ENCODE measurements at regions not wholly inside any gene's neighbourhood (a gene's known extent, or its start where the extent isn't known, plus 50 kb on each side); places are given as distances from the start of the nearest gene placed in this dataset.

- H3K4me1 ChIP-seq (ENCODE audit: control insufficient read depth, insufficient read depth, low read length), result no peaks in the 10 kb centered on the region
- DNase-seq (ENCODE audit: low read depth, low spot score), result no peak
- intact Hi-C loops (cut with micrococcal nuclease; ENCODE audit: unreplicated experiment) (no loop called here), in situ Hi-C loops (cut with MboI) (no loop called here)
- H3K4me3 ChIP-seq, result no peak overlapping the region
- CTCF ChIA-PET, result no interaction called here
- no peak overlapping the region for H3K4me2 ChIP-seq (ENCODE audit: control insufficient read depth, insufficient read depth)
- no peak overlapping the region for H2AFZ ChIP-seq (ENCODE audit: control insufficient read depth, low read depth, low read length)
- no peaks in the 10 kb centered on the region for H3K36me3 ChIP-seq (ENCODE audit: control insufficient read depth in 2 of 2, insufficient read depth in 2 of 2, low read length in 1 of 2)
- 12% methylated on average over 3 of the region's 3 CpGs for WGBS (ENCODE audit: insufficient coverage, insufficient replicate concordance, low lambda C conversion rate, missing lambda C conversion rate)
- BruUV-seq (replicated peaks), result no TSS peak
- no peaks in the 10 kb centered on the region for H4K20me1 ChIP-seq (ENCODE audit: control insufficient read depth, insufficient read depth)
- FAIRE-seq, result no peak
- no peak overlapping the region for H3K27ac ChIP-seq (ENCODE audit: control insufficient read depth, insufficient read depth)
- no peaks in the 10 kb centered on the region for H3K9me3 ChIP-seq (replicated peaks; ENCODE audit: control insufficient read depth, insufficient read depth, low read length)
- RAD21 ChIA-PET (ENCODE audit: unreplicated experiment), result no interaction called here
- no peak overlapping the region for H3K9ac ChIP-seq (ENCODE audit: control insufficient read depth, insufficient read depth, low read length)
- SMC1A ChIA-PET (ENCODE audit: uncharacterized antibody, unreplicated experiment), result interaction anchor here (1.2 to 1.3 kb wide), 2 partner anchors 10 to 89 kb away, joined by 3 read pairs; no protein-coding TSS in a partner anchor
- no peaks in the 10 kb centered on the region for H3K27me3 ChIP-seq (replicated peaks in 1 of 2; ENCODE audit: control insufficient read depth in 2 of 2, insufficient read depth in 2 of 2, low read length in 1 of 2)
- ATAC-seq, result no peak
- POLR2A ChIA-PET, result no interaction called here
- H3K79me2 ChIP-seq (ENCODE audit: control insufficient read depth, insufficient read depth, low read length), result no peaks in the 10 kb centered on the region
- no peak for TF ChIP-seq HDGF (IDR thresholded peaks at IDR 0.05)
- TF ChIP-seq CHD4 (IDR thresholded peaks at IDR 0.05), result no peak
- no peak for TF ChIP-seq ZNF592 (IDR thresholded peaks at IDR 0.05)
- TF ChIP-seq MYC (IDR thresholded peaks at IDR 0.05; ENCODE audit: insufficient read depth, insufficient read length, insufficient replicate concordance, low read length, severe bottlenecking), result no peak
- TF ChIP-seq ATF2 (IDR thresholded peaks at IDR 0.05; ENCODE audit: low read length), result no peak
- no peak for TF ChIP-seq ZBTB4 (CRISPR knock-in tag; IDR thresholded peaks at IDR 0.05)
- TF ChIP-seq ATF3 (IDR thresholded peaks at IDR 0.05; ENCODE audit: borderline replicate concordance, extremely low read depth, low read depth, low read length), result no peak
- TF ChIP-seq LARP7 (IDR thresholded peaks at IDR 0.05), result no peak
- no peak for TF ChIP-seq ZBTB33 (IDR thresholded peaks at IDR 0.05)
- no peak for TF ChIP-seq HDAC6 (IDR thresholded peaks at IDR 0.05; ENCODE audit: unreplicated experiment)
- no peak for TF ChIP-seq POLR2AphosphoS5 (IDR thresholded peaks at IDR 0.05; ENCODE audit: low read length)
- no peak for TF ChIP-seq CBX3 (IDR thresholded peaks at IDR 0.05; ENCODE audit: borderline replicate concordance, low read depth)
- TF ChIP-seq ZNF24 (IDR thresholded peaks at IDR 0.05), result no peak
- TF ChIP-seq POU2F2 (IDR thresholded peaks at IDR 0.05; ENCODE audit: borderline replicate concordance, low read depth, low read length), result no peak
- no peak for TF ChIP-seq ZBED1 (IDR thresholded peaks at IDR 0.05; ENCODE audit: borderline replicate concordance)
Observed at GRCh38 chr9:29968831-29969230, 2395.6 kb upstream of the C9orf72 start.
